HG03354 (cell line): ENCODE measurements at regions not wholly inside any gene's neighbourhood (a gene's known extent, or its start where the extent isn't known, plus 50 kb on each side); places are given as distances from the start of the nearest gene placed in this dataset.

ENCODE experiments used
- ATAC-seq: cut with Tn5 transposase; IDR thresholded peaks from one replicate; pipeline ENCODE4 v1.9.1; 2021; ENCODE audit warnings: mild to moderate bottlenecking; ENCODE audit not compliant: unreplicated experiment, poor library complexity, severe bottlenecking

- ATAC-seq = no peak
Observed at GRCh38 chr12:76138656-76139055, 54.2 kb upstream of the NAP1L1 start.

GRCh38 chr12:76137606-76138005 is 53.1 kb upstream of the NAP1L1 start:
- no peak for ATAC-seq

- ATAC-seq = no peak
Observed at GRCh38 chr12:76135456-76135855, 51.0 kb upstream of the NAP1L1 start.
